HEK293 (cell line): ENCODE measurements at regions not wholly inside any gene's neighbourhood (a gene's known extent, or its start where the extent isn't known, plus 50 kb on each side); places are given as distances from the start of the nearest gene placed in this dataset.
A peak's percentile ranks its signal among the peaks of the same experiment; 100 is the strongest.

Experiments
- CTCF ChIA-PET: fragments of 350-600 bp; formaldehyde crosslinking; extraction: SDS; loops from one replicate; lab custom pipeline; 2021; ENCODE audit warnings: antibody characterized with exemption; lab: Yijun Ruan, JAX
- POLR2A ChIA-PET: fragments of 300-600 bp; formaldehyde crosslinking; extraction: SDS; loops from one replicate; lab custom pipeline; 2020; ENCODE audit warnings: antibody characterized with exemption, inconsistent platforms; lab: Yijun Ruan, JAX
- H3K27ac ChIP-seq: fragments of 200-500 bp; sonication (Bioruptor generic); 2 replicates; pipeline ENCODE4 v1.5.1; 2014; ENCODE audit warnings: low read depth, low read length, control low read depth, inconsistent platforms; ENCODE audit errors: extremely low read depth
- H3K36me3 ChIP-seq, 2 experiments: fragments of 200-500 bp in 1 of 2; sonication (Bioruptor generic) in 1 of 2; 1 replicate in 1 of 2; 2 replicates in 1 of 2; pipeline ENCODE4 v1.5.1; 2014 to 2017; ENCODE audit warnings: inconsistent platforms in 2 of 2, low read length in 2 of 2; ENCODE audit not compliant: control insufficient read depth in 2 of 2, insufficient read depth in 1 of 2
- H3K4me1 ChIP-seq: fragments of 200-500 bp; sonication (Bioruptor generic); 2 replicates; pipeline ENCODE4 v1.5.1; 2014; ENCODE audit warnings: mild to moderate bottlenecking, low read length, inconsistent platforms; ENCODE audit not compliant: control insufficient read depth, insufficient read depth
- H3K4me3 ChIP-seq: 2 replicates; pipeline ENCODE4 v1.5.1; 2011; ENCODE audit warnings: low read depth, mild to moderate bottlenecking, control low read depth, low read length, moderate library complexity
- H3K9me3 ChIP-seq: fragments of 200-500 bp; sonication (Bioruptor generic); 2 replicates; pipeline ENCODE4 v1.5.1; 2014; ENCODE audit warnings: low read depth, low read length, inconsistent platforms; ENCODE audit not compliant: control insufficient read depth, insufficient read depth
- KLF17 ChIP-seq: fragments of 450-650 bp; formaldehyde crosslinking; IDR thresholded peaks from 2 replicates; pipeline ENCODE4 v1.5.1; 2016; ENCODE audit warnings: missing biosample characterization, missing genetic modification characterization
- KLF9 ChIP-seq: fragments of 450-650 bp; formaldehyde crosslinking; IDR thresholded peaks from 2 replicates; pipeline ENCODE4 v1.5.1; 2016; ENCODE audit warnings: missing biosample characterization, missing genetic modification characterization, low read depth
- OSR2 ChIP-seq: fragments of 450-650 bp; formaldehyde crosslinking; IDR thresholded peaks from 2 replicates; pipeline ENCODE4 v1.5.1; 2016; ENCODE audit warnings: missing biosample characterization, missing genetic modification characterization
- PRDM10 ChIP-seq: fragments of 450-650 bp; formaldehyde crosslinking; IDR thresholded peaks from 2 replicates; pipeline ENCODE4 v1.5.1; 2016; ENCODE audit warnings: missing biosample characterization, missing genetic modification characterization
- PRDM4 ChIP-seq: fragments of 450-650 bp; formaldehyde crosslinking; IDR thresholded peaks from 2 replicates; pipeline ENCODE4 v1.5.1; 2017; ENCODE audit warnings: missing biosample characterization, missing genetic modification characterization
- PRDM6 ChIP-seq: fragments of 450-650 bp; formaldehyde crosslinking; IDR thresholded peaks from 2 replicates; pipeline ENCODE4 v1.5.1; 2017; ENCODE audit warnings: missing biosample characterization, missing genetic modification characterization
- SETDB1 ChIP-seq: IDR thresholded peaks from one replicate; pipeline ENCODE4 v1.6.1; 2017; ENCODE audit warnings: mild to moderate bottlenecking, low read length, moderate library complexity, mixed read lengths; ENCODE audit not compliant: insufficient read length
- TCF7L2 ChIP-seq: IDR thresholded peaks from 2 replicates; pipeline ENCODE4 v1.6.1; 2011; ENCODE audit warnings: low read depth, mild to moderate bottlenecking, inconsistent platforms, low read length, moderate library complexity, borderline replicate concordance
- ZBTB20 ChIP-seq: fragments of 450-650 bp; formaldehyde crosslinking; IDR thresholded peaks from 2 replicates; pipeline ENCODE4 v1.5.1; 2016; ENCODE audit warnings: missing biosample characterization, missing genetic modification characterization
- ZNF221 ChIP-seq: fragments of 450-650 bp; formaldehyde crosslinking; IDR thresholded peaks from 2 replicates; pipeline ENCODE4 v1.5.1; 2017; ENCODE audit warnings: missing biosample characterization, missing genetic modification characterization, borderline replicate concordance
- ZNF488 ChIP-seq: fragments of 450-650 bp; formaldehyde crosslinking; IDR thresholded peaks from 2 replicates; pipeline ENCODE4 v1.5.1; 2016; ENCODE audit warnings: missing biosample characterization, missing genetic modification characterization
- ZNF510 ChIP-seq: fragments of 450-650 bp; formaldehyde crosslinking; IDR thresholded peaks from 2 replicates; pipeline ENCODE4 v1.5.1; 2018; ENCODE audit warnings: mild to moderate bottlenecking, missing genetic modification characterization, missing biosample characterization; ENCODE audit not compliant: insufficient replicate concordance
- ZNF513 ChIP-seq: fragments of 450-650 bp; IDR thresholded peaks from 2 replicates; pipeline ENCODE4 v1.5.1; 2018; ENCODE audit warnings: missing biosample characterization, missing genetic modification characterization
- ZNF548 ChIP-seq: fragments of 450-650 bp; formaldehyde crosslinking; IDR thresholded peaks from 2 replicates; pipeline ENCODE4 v1.5.1; 2016; ENCODE audit warnings: missing biosample characterization, missing genetic modification characterization
- ZNF558 ChIP-seq: fragments of 450-650 bp; formaldehyde crosslinking; IDR thresholded peaks from 2 replicates; pipeline ENCODE4 v1.5.1; 2016; ENCODE audit warnings: missing biosample characterization, missing genetic modification characterization
- ZNF561 ChIP-seq: fragments of 450-650 bp; IDR thresholded peaks from 2 replicates; pipeline ENCODE4 v1.5.1; 2018; ENCODE audit warnings: missing biosample characterization, missing genetic modification characterization, borderline replicate concordance
- ZNF791 ChIP-seq: fragments of 450-650 bp; formaldehyde crosslinking; IDR thresholded peaks from 2 replicates; pipeline ENCODE4 v1.5.1; 2016; ENCODE audit warnings: missing biosample characterization, missing genetic modification characterization
- ZSCAN18 ChIP-seq: fragments of 450-650 bp; formaldehyde crosslinking; IDR thresholded peaks from 2 replicates; pipeline ENCODE4 v1.5.1; 2016; ENCODE audit warnings: missing biosample characterization, missing genetic modification characterization

GRCh38 chr18:27713738-27714095 is 463.2 kb downstream of the CDH2 start (continued):
- TF ChIP-seq ZNF513 (tag by site-specific recombination), result no peak
- no peak for TF ChIP-seq ZNF221 (tag by site-specific recombination)

- no peak for TF ChIP-seq ZNF558 (tag by site-specific recombination)
- no peak for TF ChIP-seq ZNF561
- TF ChIP-seq OSR2 (tag by site-specific recombination), result peak; percentile 61
- 0 out of 2 replicates have a peak, but pooled peaks have one; percentile 56 for TF ChIP-seq TCF7L2
- no peaks in the 10 kb centered on the region for H3K36me3 ChIP-seq
- ChIA-PET CTCF (interaction anchor here (1.0 kb wide), 1 partner anchor 37 kb away, joined by 4 read pairs; no protein-coding TSS in a partner anchor), POLR2A (no interaction called here)
- no peak overlapping the region for H3K27ac ChIP-seq
- H3K4me3 ChIP-seq, result no peak overlapping the region
- no peaks in the 10 kb centered on the region for H3K9me3 ChIP-seq
- peaks cover 8% of the 10 kb centered on the region; the same call in 1 of the 2 replicates for H3K4me1 ChIP-seq
Observed at GRCh38 chr18:27713037-27713737, 463.7 kb downstream of the CDH2 start.

- POLR2A ChIA-PET, result no interaction called here
- CTCF ChIA-PET, result interaction anchor here (0.5 to 0.6 kb wide), 2 partner anchors 36 to 93 kb away, joined by 3 to 4 read pairs; no protein-coding TSS in a partner anchor
- H3K4me1 ChIP-seq, result peaks cover 8% of the 10 kb centered on the region; the same call in 1 of the 2 replicates
- no peak for TF ChIP-seq ZNF488
- no peak for TF ChIP-seq ZNF791 (tag by site-specific recombination)
- no peak for TF ChIP-seq KLF17 (tag by site-specific recombination)
- no peak for TF ChIP-seq PRDM10
- TF ChIP-seq ZBTB20 (tag by site-specific recombination), result no peak
- no peak for TF ChIP-seq PRDM6 (tag by site-specific recombination)
- no peak for TF ChIP-seq ZSCAN18 (tag by site-specific recombination)
- no peak for TF ChIP-seq SETDB1
- TF ChIP-seq KLF9 (tag by site-specific recombination), result no peak
- no peak for TF ChIP-seq ZNF548
- no peak for TF ChIP-seq ZNF510 (tag by site-specific recombination)
- TF ChIP-seq PRDM4 (tag by site-specific recombination), result no peak
Observed at GRCh38 chr18:27712066-27712465, 464.9 kb downstream of the CDH2 start.

More at GRCh38 chr18:27712066-27712465, 464.9 kb downstream of the CDH2 start:
- no peak overlapping the region for H3K27ac ChIP-seq
- no peak overlapping the region for H3K4me3 ChIP-seq
- H3K36me3 ChIP-seq, result no peaks in the 10 kb centered on the region
- no peaks in the 10 kb centered on the region for H3K9me3 ChIP-seq
